ENCODE measurements at regions not wholly inside any gene's neighbourhood (a gene's known extent, or its start where the extent isn't known, plus 50 kb on each side); places are given as distances from the start of the nearest gene placed in this dataset.

DNA sequence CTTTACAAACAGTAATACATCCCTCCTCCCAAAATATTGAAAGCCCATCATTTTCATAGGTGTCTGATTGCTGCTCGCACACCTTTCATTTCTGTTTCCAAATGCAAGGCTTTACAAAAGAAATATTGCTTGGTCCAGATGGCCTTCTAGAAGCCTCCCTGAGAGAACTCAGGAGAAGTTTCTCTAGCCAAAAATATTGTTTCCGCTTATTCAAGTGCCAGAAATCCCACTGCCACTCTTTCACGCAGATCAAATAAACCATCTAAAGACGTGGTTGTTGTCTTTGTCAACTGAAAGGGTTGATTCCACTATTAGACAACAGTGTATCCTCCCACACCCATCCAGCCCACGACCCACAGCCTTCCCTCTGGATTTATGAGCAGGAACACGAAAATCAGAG lies 96.2 kb downstream of the ZIC5 start:
- TF ChIP-seq POLR2AphosphoS5 (IDR thresholded peaks at IDR 0.05; ENCODE audit: low read depth, low read length): no peak
- TF ChIP-seq POLR2A (IDR thresholded peaks at IDR 0.05; ENCODE audit: low read depth, low read length): no peak

All from GM12892 (cell line).